Panc1 (cell line): ENCODE measurements at regions not wholly inside any gene's neighbourhood (a gene's known extent, or its start where the extent isn't known, plus 50 kb on each side); places are given as distances from the start of the nearest gene placed in this dataset.

Experiments used
- POLR2AphosphoS5 ChIP-seq: IDR thresholded peaks from 2 replicates; pipeline ENCODE4 v1.6.1; 2012; ENCODE audit warnings: mild to moderate bottlenecking, low read depth, low read length, moderate library complexity
- REST ChIP-seq, 2 experiments: IDR thresholded peaks; 2 replicates each; pipeline ENCODE4 v1.6.1; 2011 to 2012; ENCODE audit warnings: low read depth in 2 of 2, control low read depth in 1 of 2, low read length in 1 of 2, mild to moderate bottlenecking in 1 of 2, moderate library complexity in 1 of 2; ENCODE audit not compliant: insufficient read depth in 1 of 2
- SIN3A ChIP-seq: IDR thresholded peaks from 2 replicates; pipeline ENCODE4 v1.6.1; 2012; ENCODE audit warnings: low read depth, mild to moderate bottlenecking, low read length, moderate library complexity, borderline replicate concordance; ENCODE audit not compliant: insufficient read depth
- TF ChIP-seq, protein P1 (sequence below): fragments of 450-650 bp; IDR thresholded peaks from 2 replicates; pipeline ENCODE4 v1.5.1; 2017; ENCODE audit warnings: mild to moderate bottlenecking

DNA sequence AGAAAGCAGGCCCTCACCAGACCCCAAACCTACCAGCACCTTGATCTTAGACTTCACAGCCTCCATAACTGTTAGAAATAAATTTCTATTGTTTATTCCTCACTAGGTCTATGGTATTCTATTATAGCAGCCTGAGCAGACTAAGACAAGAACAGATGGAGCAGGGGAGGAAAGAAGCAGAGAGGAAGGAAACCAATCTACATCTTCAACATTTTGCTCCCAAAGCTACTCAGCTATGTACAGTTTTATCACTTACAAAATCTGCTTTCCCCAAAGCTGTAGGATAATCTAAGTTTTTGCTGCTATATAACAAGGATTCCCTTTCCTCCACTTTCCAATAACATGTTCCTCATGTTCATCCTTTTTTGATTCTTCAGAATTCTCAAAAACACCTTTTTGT lies 274.4 kb upstream of the CHAC2 start:
- TF ChIP-seq, protein P1, sequence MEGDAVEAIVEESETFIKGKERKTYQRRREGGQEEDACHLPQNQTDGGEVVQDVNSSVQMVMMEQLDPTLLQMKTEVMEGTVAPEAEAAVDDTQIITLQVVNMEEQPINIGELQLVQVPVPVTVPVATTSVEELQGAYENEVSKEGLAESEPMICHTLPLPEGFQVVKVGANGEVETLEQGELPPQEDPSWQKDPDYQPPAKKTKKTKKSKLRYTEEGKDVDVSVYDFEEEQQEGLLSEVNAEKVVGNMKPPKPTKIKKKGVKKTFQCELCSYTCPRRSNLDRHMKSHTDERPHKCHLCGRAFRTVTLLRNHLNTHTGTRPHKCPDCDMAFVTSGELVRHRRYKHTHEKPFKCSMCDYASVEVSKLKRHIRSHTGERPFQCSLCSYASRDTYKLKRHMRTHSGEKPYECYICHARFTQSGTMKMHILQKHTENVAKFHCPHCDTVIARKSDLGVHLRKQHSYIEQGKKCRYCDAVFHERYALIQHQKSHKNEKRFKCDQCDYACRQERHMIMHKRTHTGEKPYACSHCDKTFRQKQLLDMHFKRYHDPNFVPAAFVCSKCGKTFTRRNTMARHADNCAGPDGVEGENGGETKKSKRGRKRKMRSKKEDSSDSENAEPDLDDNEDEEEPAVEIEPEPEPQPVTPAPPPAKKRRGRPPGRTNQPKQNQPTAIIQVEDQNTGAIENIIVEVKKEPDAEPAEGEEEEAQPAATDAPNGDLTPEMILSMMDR, result no peak
- TF ChIP-seq POLR2AphosphoS5, result no peak
- no peak for TF ChIP-seq SIN3A
- no peak for TF ChIP-seq REST (IDR thresholded peaks at IDR 0.05; ENCODE audit: insufficient read depth in 1 of 2, low read depth in 2 of 2, low read length in 1 of 2)
